ENCODE measurements at regions not wholly inside any gene's neighbourhood (a gene's known extent, or its start where the extent isn't known, plus 50 kb on each side); places are given as distances from the start of the nearest gene placed in this dataset.

GRCh38 chr2:238509151-238509835 lies 82.6 kb downstream of the ASB1 start:
- no peak for TF ChIP-seq CTCF (conservative IDR thresholded peaks at IDR 0.05 in 1 of 2, IDR thresholded peaks at IDR 0.05 in 1 of 2; ENCODE audit: extremely low read depth in 1 of 2, insufficient read depth in 1 of 2, low read depth in 1 of 2, low read length in 2 of 2)
- TF ChIP-seq EZH2 (IDR thresholded peaks at IDR 0.05; ENCODE audit: borderline replicate concordance, low read length) = no peak
